Hepatocyte (in vitro differentiated cells): ENCODE measurements at regions not wholly inside any gene's neighbourhood (a gene's known extent, or its start where the extent isn't known, plus 50 kb on each side); places are given as distances from the start of the nearest gene placed in this dataset.

ENCODE experiments used
- DNase-seq: peaks from one replicate; pipeline ENCODE4 v3.0.0-alpha.2; 2016; ENCODE audit warnings: low spot score
- H2AFZ ChIP-seq: fragments of 200-600 bp; sonication (generic); 2 replicates; pipeline ENCODE4 v1.6.0; 2016; ENCODE audit warnings: antibody characterized with exemption, mild to moderate bottlenecking
- H3K27ac ChIP-seq: fragments of 200-600 bp; sonication (generic); 2 replicates; pipeline ENCODE4 v1.5.1; 2016; ENCODE audit warnings: mild to moderate bottlenecking
- H3K27me3 ChIP-seq: fragments of 200-600 bp; sonication (generic); 2 replicates; pipeline ENCODE4 v1.6.1; 2016
- H3K36me3 ChIP-seq: fragments of 200-600 bp; sonication (generic); replicated peaks from 2 replicates; pipeline ENCODE4 v1.5.1; 2016; ENCODE audit warnings: low read depth; ENCODE audit not compliant: insufficient read depth
- H3K4me1 ChIP-seq: fragments of 200-600 bp; sonication (generic); 2 replicates; pipeline ENCODE4 v1.5.1; 2016; ENCODE audit warnings: mild to moderate bottlenecking, moderate library complexity; ENCODE audit not compliant: insufficient read depth
- H3K4me2 ChIP-seq: fragments of 200-600 bp; sonication (generic); 2 replicates; pipeline ENCODE4 v1.6.0; 2016
- H3K4me3 ChIP-seq: fragments of 200-600 bp; sonication (generic); 2 replicates; pipeline ENCODE4 v1.5.1; 2016; ENCODE audit warnings: mild to moderate bottlenecking
- H3K79me2 ChIP-seq: fragments of 200-600 bp; sonication (generic); 2 replicates; pipeline ENCODE4 v1.6.0; 2017; ENCODE audit warnings: mild to moderate bottlenecking
- H3K9me2 ChIP-seq: fragments of 200-600 bp; sonication (generic); replicated peaks from 2 replicates; pipeline ENCODE4 v1.6.0; 2017; ENCODE audit warnings: mild to moderate bottlenecking; ENCODE audit not compliant: insufficient read depth
- H3K9me3 ChIP-seq: fragments of 200-600 bp; sonication (generic); 2 replicates; pipeline ENCODE4 v1.5.1; 2016; ENCODE audit warnings: low read depth, mild to moderate bottlenecking
- H4K20me1 ChIP-seq: fragments of 200-600 bp; sonication (generic); 2 replicates; pipeline ENCODE4 v1.6.0; 2016; ENCODE audit warnings: mild to moderate bottlenecking; ENCODE audit not compliant: insufficient read depth, poor library complexity, severe bottlenecking
- CTCF ChIP-seq: fragments of 200-600 bp; sonication (generic); IDR thresholded peaks from 2 replicates; pipeline ENCODE4 v1.5.1; 2016; ENCODE audit warnings: antibody characterized with exemption, mild to moderate bottlenecking; ENCODE audit not compliant: poor library complexity
- EZH2 ChIP-seq: fragments of 200-600 bp; sonication (generic); IDR thresholded peaks from 2 replicates; pipeline ENCODE4 v1.6.1; 2016; ENCODE audit warnings: antibody characterized with exemption, mild to moderate bottlenecking, borderline replicate concordance
- EZH2phosphoT487 ChIP-seq: fragments of 200-600 bp; sonication (generic); IDR thresholded peaks from one replicate; pipeline ENCODE4 v1.6.1; 2018; ENCODE audit warnings: antibody characterized with exemption, mild to moderate bottlenecking, low read depth, moderate library complexity; ENCODE audit not compliant: unreplicated experiment, severe bottlenecking
- WGBS: methylation state at CpG from one replicate; pipeline ENCODE4 v1.1.6; 2016; ENCODE audit warnings: low lambda C conversion rate; ENCODE audit errors: missing lambda C conversion rate; 5-methylcytosine and 5-hydroxymethylcytosine counted together

- H3K27me3 ChIP-seq = no peaks in the 10 kb centered on the region
These were observed 92.1 kb upstream of the FGFR2 start for GRCh38 chr10:121690152-121690848.

GRCh38 chr10:121687095-121687813 lies 89.0 kb upstream of the FGFR2 start:
- H3K27ac ChIP-seq = no peak overlapping the region
- no peak overlapping the region for H3K4me2 ChIP-seq
- no peaks in the 10 kb centered on the region for H3K27me3 ChIP-seq
- no peak for TF ChIP-seq EZH2phosphoT487
- TF ChIP-seq CTCF = no peak
- no peak for TF ChIP-seq EZH2
- H2AFZ ChIP-seq = no peak overlapping the region
- H3K9me3 ChIP-seq = no peaks in the 10 kb centered on the region
- no peak overlapping the region for H3K4me3 ChIP-seq
- H3K9me2 ChIP-seq = no peaks in the 10 kb centered on the region
- no peaks in the 10 kb centered on the region for H3K36me3 ChIP-seq
- 87% methylated on average over 11 of the region's 11 CpGs for WGBS
- DNase-seq = no peak
- H3K79me2 ChIP-seq = no peaks in the 10 kb centered on the region
- H4K20me1 ChIP-seq = no peaks in the 10 kb centered on the region
- H3K4me1 ChIP-seq = peaks cover 8% of the 10 kb centered on the region

More at GRCh38 chr10:121690152-121690848, 92.1 kb upstream of the FGFR2 start:
- no peak overlapping the region for H2AFZ ChIP-seq
- no peaks in the 10 kb centered on the region for H3K9me3 ChIP-seq
- H3K79me2 ChIP-seq = no peaks in the 10 kb centered on the region
- H3K4me2 ChIP-seq = no peak overlapping the region
- H3K27ac ChIP-seq = no peak overlapping the region
- H4K20me1 ChIP-seq = no peaks in the 10 kb centered on the region
- no peak overlapping the region for H3K4me3 ChIP-seq
- 84% methylated on average over 10 of the region's 10 CpGs for WGBS
- no peak for DNase-seq
- no peaks in the 10 kb centered on the region for H3K9me2 ChIP-seq
- H3K36me3 ChIP-seq = no peaks in the 10 kb centered on the region
- peaks cover 5% of the 10 kb centered on the region for H3K4me1 ChIP-seq
- TF ChIP-seq EZH2 = no peak
- TF ChIP-seq EZH2phosphoT487 = no peak
- TF ChIP-seq CTCF = no peak

DNA sequence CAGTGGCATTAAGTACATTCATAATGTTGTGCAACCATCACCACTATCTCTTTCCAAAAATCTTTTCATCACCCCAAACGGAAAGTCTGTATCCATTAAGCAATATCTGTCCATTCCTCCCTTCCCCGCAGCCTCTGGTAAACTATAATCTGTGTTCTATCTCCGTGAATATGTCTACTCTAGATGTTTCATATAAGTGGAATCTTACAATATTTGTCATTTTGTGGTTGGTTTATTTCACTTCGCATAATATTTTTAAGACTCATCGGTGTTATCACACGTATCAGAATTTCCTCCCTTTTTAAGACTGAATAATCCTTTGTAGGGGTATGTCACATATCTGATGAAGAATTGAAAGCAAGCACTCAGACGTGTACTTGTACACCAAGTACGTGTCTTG lies 86.0 kb upstream of the FGFR2 start:
- no peaks in the 10 kb centered on the region for H3K9me2 ChIP-seq
- no peak overlapping the region for H3K27ac ChIP-seq
- TF ChIP-seq CTCF (no peak), EZH2 (no peak), EZH2phosphoT487 (no peak)
- WGBS = 85% methylated on average over 8 of the region's 8 CpGs
- H3K4me3 ChIP-seq = no peak overlapping the region
- no peak overlapping the region for H3K4me2 ChIP-seq
- H2AFZ ChIP-seq = no peak overlapping the region
- peaks cover 13% of the 10 kb centered on the region for H3K4me1 ChIP-seq
- no peak for DNase-seq
- H3K27me3 ChIP-seq = no peaks in the 10 kb centered on the region
- no peaks in the 10 kb centered on the region for H3K79me2 ChIP-seq
- H4K20me1 ChIP-seq = no peaks in the 10 kb centered on the region
- no peaks in the 10 kb centered on the region for H3K9me3 ChIP-seq
- H3K36me3 ChIP-seq = no peaks in the 10 kb centered on the region
